ENCODE measurements at regions not wholly inside any gene's neighbourhood (a gene's known extent, or its start where the extent isn't known, plus 50 kb on each side); places are given as distances from the start of the nearest gene placed in this dataset.

GRCh38 chr5:28143519-28143918 is 1105.1 kb upstream of the CDH9 start:
- Histone ChIP-seq H3K4me3 (ENCODE audit: low read depth, low read length) (no peak overlapping the region), H3K36me3 (ENCODE audit: control insufficient read depth, insufficient read depth, low read length) (no peaks in the 10 kb centered on the region), H3K27me3 (ENCODE audit: control insufficient read depth, insufficient read depth, low read length) (no peaks in the 10 kb centered on the region)
- TF ChIP-seq CTCF (IDR thresholded peaks at IDR 0.05; ENCODE audit: insufficient read depth, low read length, severe bottlenecking) = no peak
- no peak for DNase-seq (ENCODE audit: low read depth)
- no peak for FAIRE-seq

- DNase-seq (ENCODE audit: low read depth) = peak; percentile 10
- no peak overlapping the region for H3K4me3 ChIP-seq (ENCODE audit: low read depth, low read length)
- FAIRE-seq = no peak
- H3K27me3 ChIP-seq (ENCODE audit: control insufficient read depth, insufficient read depth, low read length) = no peaks in the 10 kb centered on the region
- H3K36me3 ChIP-seq (ENCODE audit: control insufficient read depth, insufficient read depth, low read length) = no peaks in the 10 kb centered on the region
- no peak for TF ChIP-seq CTCF (IDR thresholded peaks at IDR 0.05; ENCODE audit: insufficient read depth, low read length, severe bottlenecking)
These were observed 1093.8 kb upstream of the CDH9 start for GRCh38 chr5:28132151-28132550.

GRCh38 chr5:28117691-28118090 is 1079.3 kb upstream of the CDH9 start:
- DNase-seq (ENCODE audit: low read depth) (peak; percentile 47), FAIRE-seq (no peak)
- TF ChIP-seq CTCF (IDR thresholded peaks at IDR 0.05; ENCODE audit: insufficient read depth, low read length, severe bottlenecking) = no peak
- Histone ChIP-seq H3K27me3 (ENCODE audit: control insufficient read depth, insufficient read depth, low read length) (no peaks in the 10 kb centered on the region), H3K4me3 (ENCODE audit: low read depth, low read length) (no peak overlapping the region), H3K36me3 (ENCODE audit: control insufficient read depth, insufficient read depth, low read length) (no peaks in the 10 kb centered on the region)

- FAIRE-seq = no peak
- TF ChIP-seq CTCF (IDR thresholded peaks at IDR 0.05; ENCODE audit: insufficient read depth, low read length, severe bottlenecking) = no peak
- Histone ChIP-seq H3K36me3 (ENCODE audit: control insufficient read depth, insufficient read depth, low read length) (no peaks in the 10 kb centered on the region), H3K27me3 (ENCODE audit: control insufficient read depth, insufficient read depth, low read length) (no peaks in the 10 kb centered on the region), H3K4me3 (ENCODE audit: low read depth, low read length) (no peak overlapping the region)
- DNase-seq (ENCODE audit: low read depth) = no peak
These were observed 1078.9 kb upstream of the CDH9 start for GRCh38 chr5:28117273-28117672.

- TF ChIP-seq CTCF (IDR thresholded peaks at IDR 0.05; ENCODE audit: insufficient read depth, low read length, severe bottlenecking) = no peak
- FAIRE-seq = no peak
- no peak for DNase-seq (ENCODE audit: low read depth)
- H3K4me3 ChIP-seq (ENCODE audit: low read depth, low read length) = no peak overlapping the region
- H3K36me3 ChIP-seq (ENCODE audit: control insufficient read depth, insufficient read depth, low read length) = no peaks in the 10 kb centered on the region
- H3K27me3 ChIP-seq (ENCODE audit: control insufficient read depth, insufficient read depth, low read length) = no peaks in the 10 kb centered on the region
These were observed 1072.4 kb upstream of the CDH9 start for GRCh38 chr5:28110781-28111180.

- DNase-seq (ENCODE audit: low read depth) (no peak), FAIRE-seq (no peak)
- no peak overlapping the region for H3K4me3 ChIP-seq (ENCODE audit: low read depth, low read length)
- no peak for TF ChIP-seq CTCF (IDR thresholded peaks at IDR 0.05; ENCODE audit: insufficient read depth, low read length, severe bottlenecking)
- no peaks in the 10 kb centered on the region for H3K27me3 ChIP-seq (ENCODE audit: control insufficient read depth, insufficient read depth, low read length)
- H3K36me3 ChIP-seq (ENCODE audit: control insufficient read depth, insufficient read depth, low read length) = no peaks in the 10 kb centered on the region
These were observed 1065.7 kb upstream of the CDH9 start for GRCh38 chr5:28104080-28104479.
